ENCODE measurements at regions not wholly inside any gene's neighbourhood (a gene's known extent, or its start where the extent isn't known, plus 50 kb on each side); places are given as distances from the start of the nearest gene placed in this dataset.

- Histone ChIP-seq H3K27ac (no peak overlapping the region), H3K36me3 (no peaks in the 10 kb centered on the region), H3K9me3 (ENCODE audit: severe bottlenecking) (no peaks in the 10 kb centered on the region), H3K27me3 (ENCODE audit: insufficient read depth, low read depth, severe bottlenecking) (no peaks in the 10 kb centered on the region), H3K4me3 (ENCODE audit: low read depth, low read length) (no peak overlapping the region)
- no peak for DNase-seq
- TF ChIP-seq, protein P1, sequence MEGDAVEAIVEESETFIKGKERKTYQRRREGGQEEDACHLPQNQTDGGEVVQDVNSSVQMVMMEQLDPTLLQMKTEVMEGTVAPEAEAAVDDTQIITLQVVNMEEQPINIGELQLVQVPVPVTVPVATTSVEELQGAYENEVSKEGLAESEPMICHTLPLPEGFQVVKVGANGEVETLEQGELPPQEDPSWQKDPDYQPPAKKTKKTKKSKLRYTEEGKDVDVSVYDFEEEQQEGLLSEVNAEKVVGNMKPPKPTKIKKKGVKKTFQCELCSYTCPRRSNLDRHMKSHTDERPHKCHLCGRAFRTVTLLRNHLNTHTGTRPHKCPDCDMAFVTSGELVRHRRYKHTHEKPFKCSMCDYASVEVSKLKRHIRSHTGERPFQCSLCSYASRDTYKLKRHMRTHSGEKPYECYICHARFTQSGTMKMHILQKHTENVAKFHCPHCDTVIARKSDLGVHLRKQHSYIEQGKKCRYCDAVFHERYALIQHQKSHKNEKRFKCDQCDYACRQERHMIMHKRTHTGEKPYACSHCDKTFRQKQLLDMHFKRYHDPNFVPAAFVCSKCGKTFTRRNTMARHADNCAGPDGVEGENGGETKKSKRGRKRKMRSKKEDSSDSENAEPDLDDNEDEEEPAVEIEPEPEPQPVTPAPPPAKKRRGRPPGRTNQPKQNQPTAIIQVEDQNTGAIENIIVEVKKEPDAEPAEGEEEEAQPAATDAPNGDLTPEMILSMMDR (IDR thresholded peaks at IDR 0.05; ENCODE audit: low read depth, low read length) = no peak
These were observed 2100.5 kb upstream of the PCDH20 start for GRCh38 chr13:63516124-63516523.

DNA sequence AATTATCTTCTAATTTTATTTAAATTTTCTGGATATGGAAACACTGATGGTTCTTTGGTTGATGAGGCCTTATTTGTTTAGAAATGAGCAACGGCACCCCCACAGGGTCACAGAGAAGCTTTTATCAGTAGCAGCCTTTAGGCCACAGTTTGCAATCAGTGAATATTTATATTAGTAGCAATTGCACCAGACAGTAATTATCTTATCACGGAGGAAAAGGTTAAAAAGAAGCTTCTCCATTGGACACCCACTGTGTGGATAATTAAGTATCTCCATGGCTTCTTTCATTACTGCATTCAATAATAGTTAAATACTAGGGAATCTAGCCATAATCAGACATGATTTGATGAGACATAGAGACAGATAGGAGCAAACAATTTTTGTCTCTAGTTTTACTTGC lies 2099.2 kb upstream of the PCDH20 start:
- Histone ChIP-seq H3K27me3 (ENCODE audit: insufficient read depth, low read depth, severe bottlenecking) (no peaks in the 10 kb centered on the region), H3K36me3 (no peaks in the 10 kb centered on the region), H3K9me3 (ENCODE audit: severe bottlenecking) (no peaks in the 10 kb centered on the region), H3K4me3 (ENCODE audit: low read depth, low read length) (no peak overlapping the region), H3K27ac (no peak overlapping the region)
- TF ChIP-seq, protein P1 (IDR thresholded peaks at IDR 0.05; ENCODE audit: low read depth, low read length) = no peak
- DNase-seq = no peak

- H3K36me3 ChIP-seq = no peaks in the 10 kb centered on the region
- TF ChIP-seq, protein P1 (IDR thresholded peaks at IDR 0.05; ENCODE audit: low read depth, low read length) = no peak
- H3K9me3 ChIP-seq (ENCODE audit: severe bottlenecking) = no peaks in the 10 kb centered on the region
- DNase-seq = no peak
- no peak overlapping the region for H3K27ac ChIP-seq
- H3K4me3 ChIP-seq (ENCODE audit: low read depth, low read length) = no peak overlapping the region
- H3K27me3 ChIP-seq (ENCODE audit: insufficient read depth, low read depth, severe bottlenecking) = no peaks in the 10 kb centered on the region
These were observed 2096.4 kb upstream of the PCDH20 start for GRCh38 chr13:63512095-63512494.

DNA sequence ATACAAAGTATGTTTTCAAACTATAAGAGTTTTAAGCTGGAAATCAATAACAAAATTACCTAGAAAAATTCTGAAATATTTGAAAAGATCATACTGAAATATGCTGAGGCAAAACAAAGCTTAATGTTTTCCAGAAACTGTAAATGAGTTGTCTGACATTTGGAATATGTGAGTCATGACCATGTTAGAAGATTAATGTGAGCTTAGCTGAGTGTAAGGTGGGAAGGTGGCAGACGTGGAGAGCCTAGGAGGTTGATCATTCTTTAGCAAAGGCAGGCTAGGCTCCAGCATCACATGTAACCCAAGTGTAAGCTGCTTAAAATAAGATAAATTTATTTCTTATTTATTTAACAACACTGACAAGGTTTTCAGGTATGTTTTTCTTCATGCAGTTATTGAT lies 2086.1 kb upstream of the PCDH20 start:
- TF ChIP-seq, protein P1 (IDR thresholded peaks at IDR 0.05; ENCODE audit: low read depth, low read length) = no peak
- Histone ChIP-seq H3K27ac (no peak overlapping the region), H3K4me3 (ENCODE audit: low read depth, low read length) (no peak overlapping the region), H3K36me3 (no peaks in the 10 kb centered on the region), H3K9me3 (ENCODE audit: severe bottlenecking) (no peaks in the 10 kb centered on the region), H3K27me3 (ENCODE audit: insufficient read depth, low read depth, severe bottlenecking) (no peaks in the 10 kb centered on the region)
- no peak for DNase-seq

GRCh38 chr13:63497601-63498000 lies 2082.0 kb upstream of the PCDH20 start:
- no peak for DNase-seq
- TF ChIP-seq, protein P1 (IDR thresholded peaks at IDR 0.05; ENCODE audit: low read depth, low read length) = no peak
- no peaks in the 10 kb centered on the region for H3K36me3 ChIP-seq
- no peaks in the 10 kb centered on the region for H3K9me3 ChIP-seq (ENCODE audit: severe bottlenecking)
- H3K27me3 ChIP-seq (ENCODE audit: insufficient read depth, low read depth, severe bottlenecking) = no peaks in the 10 kb centered on the region
- H3K4me3 ChIP-seq (ENCODE audit: low read depth, low read length) = no peak overlapping the region
- H3K27ac ChIP-seq = no peak overlapping the region

- Histone ChIP-seq H3K36me3 (no peaks in the 10 kb centered on the region), H3K27me3 (ENCODE audit: insufficient read depth, low read depth, severe bottlenecking) (no peaks in the 10 kb centered on the region), H3K27ac (no peak overlapping the region), H3K4me3 (ENCODE audit: low read depth, low read length) (no peak overlapping the region), H3K9me3 (ENCODE audit: severe bottlenecking) (no peaks in the 10 kb centered on the region)
- TF ChIP-seq, protein P1 (IDR thresholded peaks at IDR 0.05; ENCODE audit: low read depth, low read length) = no peak
- no peak for DNase-seq
These were observed 2077.0 kb upstream of the PCDH20 start for GRCh38 chr13:63492604-63493003.
